Uterus (tissue), 2 donors: ENCODE measurements at regions not wholly inside any gene's neighbourhood (a gene's known extent, or its start where the extent isn't known, plus 50 kb on each side); places are given as distances from the start of the nearest gene placed in this dataset.

ENCODE experiments used
- POLR2A ChIP-seq, 2 donors: fragments of 450-650 bp; IDR thresholded peaks; one replicate each; pipeline ENCODE4 v1.6.1; 2016; ENCODE audit warnings: antibody characterized with exemption in 2 of 2, mild to moderate bottlenecking in 1 of 2, moderate library complexity in 1 of 2
- TF ChIP-seq, protein P1 (sequence below), 4 experiments: fragments of 200-600 bp in 2 of 4; fragments of 450-650 bp in 2 of 4; sonication (generic) in 2 of 4; IDR thresholded peaks; one replicate each; pipeline ENCODE4 v1.5.1; 2016 to 2019; ENCODE audit warnings: antibody characterized with exemption in 4 of 4, mild to moderate bottlenecking in 2 of 4, moderate library complexity in 1 of 4

DNA sequence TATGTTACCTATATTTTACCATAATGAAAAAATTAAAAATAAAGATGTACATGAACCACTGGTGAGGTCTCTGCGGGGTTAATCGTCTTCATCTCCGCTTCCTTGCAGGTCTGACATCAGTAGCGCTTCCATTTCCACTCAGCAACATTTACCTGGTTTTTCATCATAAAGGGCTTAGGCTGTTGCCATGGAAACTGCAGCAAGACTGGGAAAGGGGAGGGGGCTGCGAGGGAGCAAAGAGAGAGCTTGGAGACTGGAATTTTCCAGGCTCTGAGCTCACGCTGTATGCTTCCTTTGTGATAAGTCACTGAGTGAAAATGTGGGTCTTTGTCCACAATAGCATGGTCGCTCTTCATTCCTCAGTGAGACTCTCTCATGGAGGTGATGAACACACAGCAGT, 136.6 kb upstream of the USP29 start:
- TF ChIP-seq, protein P1, sequence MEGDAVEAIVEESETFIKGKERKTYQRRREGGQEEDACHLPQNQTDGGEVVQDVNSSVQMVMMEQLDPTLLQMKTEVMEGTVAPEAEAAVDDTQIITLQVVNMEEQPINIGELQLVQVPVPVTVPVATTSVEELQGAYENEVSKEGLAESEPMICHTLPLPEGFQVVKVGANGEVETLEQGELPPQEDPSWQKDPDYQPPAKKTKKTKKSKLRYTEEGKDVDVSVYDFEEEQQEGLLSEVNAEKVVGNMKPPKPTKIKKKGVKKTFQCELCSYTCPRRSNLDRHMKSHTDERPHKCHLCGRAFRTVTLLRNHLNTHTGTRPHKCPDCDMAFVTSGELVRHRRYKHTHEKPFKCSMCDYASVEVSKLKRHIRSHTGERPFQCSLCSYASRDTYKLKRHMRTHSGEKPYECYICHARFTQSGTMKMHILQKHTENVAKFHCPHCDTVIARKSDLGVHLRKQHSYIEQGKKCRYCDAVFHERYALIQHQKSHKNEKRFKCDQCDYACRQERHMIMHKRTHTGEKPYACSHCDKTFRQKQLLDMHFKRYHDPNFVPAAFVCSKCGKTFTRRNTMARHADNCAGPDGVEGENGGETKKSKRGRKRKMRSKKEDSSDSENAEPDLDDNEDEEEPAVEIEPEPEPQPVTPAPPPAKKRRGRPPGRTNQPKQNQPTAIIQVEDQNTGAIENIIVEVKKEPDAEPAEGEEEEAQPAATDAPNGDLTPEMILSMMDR (IDR thresholded peaks at IDR 0.05), result no peak
- TF ChIP-seq POLR2A (IDR thresholded peaks at IDR 0.05), result no peak
